ENCODE measurements at regions not wholly inside any gene's neighbourhood (a gene's known extent, or its start where the extent isn't known, plus 50 kb on each side); places are given as distances from the start of the nearest gene placed in this dataset.

- Histone ChIP-seq H3K56ac (replicated peaks; ENCODE audit: insufficient read length, low read depth, low read length) (no peak overlapping the region), H3K36me3 (ENCODE audit: control insufficient read depth in 2 of 4, insufficient read depth in 4 of 4, low read length in 3 of 4) (no peaks in the 10 kb centered on the region), H2BK5ac (ENCODE audit: low read depth, low read length) (no peak overlapping the region), H2AK5ac (ENCODE audit: low read depth, low read length) (no peak overlapping the region), H4K8ac (ENCODE audit: extremely low read depth, insufficient read depth, low read length) (no peak overlapping the region), H3K23ac (ENCODE audit: insufficient read length) (no peak overlapping the region), H3K4me3 (ENCODE audit: extremely low read depth in 1 of 4, insufficient read depth in 2 of 4, low read depth in 3 of 4, low read length in 4 of 4) (no peak overlapping the region), H3K23me2 (ENCODE audit: low read depth, low read length) (no peaks in the 10 kb centered on the region), H3K27ac (ENCODE audit: low read depth, low read length) (no peak overlapping the region), H3K27me3 (replicated peaks in 1 of 4; ENCODE audit: control insufficient read depth in 3 of 4, extremely low read depth in 1 of 4, insufficient read depth in 3 of 4, low read length in 3 of 4) (no peaks in the 10 kb centered on the region), H2BK12ac (ENCODE audit: low read depth, low read length) (no peak overlapping the region), H2BK120ac (replicated peaks; ENCODE audit: low read depth, low read length) (no peak overlapping the region), H3K4me1 (replicated peaks in 1 of 4; ENCODE audit: control insufficient read depth in 3 of 4, insufficient read depth in 4 of 4, low read length in 3 of 4) (no peaks in the 10 kb centered on the region), H2BK15ac (ENCODE audit: low read length) (no peak overlapping the region), H2AFZ (ENCODE audit: low read length) (no peak overlapping the region), H3K9ac (replicated peaks in 1 of 4; ENCODE audit: extremely low read depth in 1 of 4, low read depth in 3 of 4, low read length in 3 of 4) (no peak overlapping the region), H3K9me3 (ENCODE audit: insufficient read depth in 2 of 2, low read depth in 1 of 2, low read length in 1 of 2) (no peaks in the 10 kb centered on the region), H3K79me1 (ENCODE audit: low read depth, low read length) (no peaks in the 10 kb centered on the region), H4K5ac (ENCODE audit: insufficient read length, low read depth, low read length) (no peak overlapping the region), H4K91ac (replicated peaks; ENCODE audit: insufficient read length, low read length) (no peak overlapping the region), H3K4me2 (ENCODE audit: insufficient read depth in 1 of 2, low read depth in 2 of 2, low read length in 2 of 2) (no peak overlapping the region), H3K4ac (replicated peaks; ENCODE audit: insufficient read length, low read depth, low read length) (no peak overlapping the region), H3K14ac (ENCODE audit: insufficient read length) (no peak overlapping the region), H2BK20ac (ENCODE audit: low read length) (no peak overlapping the region), H3K79me2 (ENCODE audit: control insufficient read depth in 1 of 2, insufficient read depth in 2 of 2, low read length in 2 of 2) (no peaks in the 10 kb centered on the region), H3K18ac (ENCODE audit: extremely low read depth, low read length) (no peak overlapping the region), H4K20me1 (replicated peaks in 1 of 2; ENCODE audit: control insufficient read depth in 1 of 2, insufficient read depth in 2 of 2, low read length in 2 of 2) (no peaks in the 10 kb centered on the region)
- TF ChIP-seq RXRA (IDR thresholded peaks at IDR 0.05; ENCODE audit: insufficient read depth, low read depth, low read length) (no peak), TCF12 (IDR thresholded peaks at IDR 0.05; ENCODE audit: low read depth, low read length) (no peak), JUND (IDR thresholded peaks at IDR 0.05; ENCODE audit: low read length) (no peak), EP300 (IDR thresholded peaks at IDR 0.05; ENCODE audit: borderline replicate concordance in 1 of 2, low read depth in 2 of 2, low read length in 2 of 2) (no peak), SP2 (IDR thresholded peaks at IDR 0.05; ENCODE audit: low read length) (no peak), JUN (IDR thresholded peaks at IDR 0.05; ENCODE audit: low read depth, low read length) (no peak), RFX5 (IDR thresholded peaks at IDR 0.05; ENCODE audit: borderline replicate concordance, low read depth, low read length) (no peak), GTF2F1 (IDR thresholded peaks at IDR 0.05; ENCODE audit: borderline replicate concordance, low read depth, low read length) (no peak), FOSL1 (IDR thresholded peaks at IDR 0.05; ENCODE audit: insufficient read depth, low read depth, low read length) (no peak), SP4 (IDR thresholded peaks at IDR 0.05; ENCODE audit: low read length) (no peak), TEAD4 (IDR thresholded peaks at IDR 0.05; ENCODE audit: low read depth, low read length) (no peak)
- TF ChIP-seq, protein P1, sequence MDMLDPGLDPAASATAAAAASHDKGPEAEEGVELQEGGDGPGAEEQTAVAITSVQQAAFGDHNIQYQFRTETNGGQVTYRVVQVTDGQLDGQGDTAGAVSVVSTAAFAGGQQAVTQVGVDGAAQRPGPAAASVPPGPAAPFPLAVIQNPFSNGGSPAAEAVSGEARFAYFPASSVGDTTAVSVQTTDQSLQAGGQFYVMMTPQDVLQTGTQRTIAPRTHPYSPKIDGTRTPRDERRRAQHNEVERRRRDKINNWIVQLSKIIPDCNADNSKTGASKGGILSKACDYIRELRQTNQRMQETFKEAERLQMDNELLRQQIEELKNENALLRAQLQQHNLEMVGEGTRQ (IDR thresholded peaks at IDR 0.05; ENCODE audit: low read length): no peak
- no peak for DNase-seq (ENCODE audit: low read depth in 1 of 2, low spot score in 2 of 2)
- no peak for FAIRE-seq
- whole genome bisulfite sequencing, 2 experiments (ENCODE audit: extremely low coverage in 1 of 2, insufficient coverage in 1 of 2, insufficient read length in 1 of 2, insufficient replicate concordance in 2 of 2, low coverage in 1 of 2, low lambda C conversion rate in 2 of 2, missing lambda C conversion rate in 1 of 2): 98% methylated on average over 3 of the region's 3 CpGs; no CpG with 5 or more reads in 1 of the 2 experiments
- ChIA-PET POLR2A (ENCODE audit: partially characterized antibody) (no interaction called here), CTCF (ENCODE audit: partially characterized antibody) (no interaction called here)
Observed at GRCh38 chr5:8363138-8363537, 494.2 kb downstream of the MTRR start.

All from H1 (cell line).